DMS153 treated with DMSO at 0.1 percent for 48 hours (cell line): ENCODE measurements at regions not wholly inside any gene's neighbourhood (a gene's known extent, or its start where the extent isn't known, plus 50 kb on each side); places are given as distances from the start of the nearest gene placed in this dataset.
"Not testable (repeated sequence)": the region's sequence is repeated elsewhere in the genome, so short reads cannot be mapped to it uniquely, and the experiment has no call there.

ENCODE experiments used
- DNase-seq: peaks from one replicate; lab custom pipeline; 2025; ENCODE audit not compliant: unreplicated experiment; lab: John Stamatoyannopoulos, UW

DNA sequence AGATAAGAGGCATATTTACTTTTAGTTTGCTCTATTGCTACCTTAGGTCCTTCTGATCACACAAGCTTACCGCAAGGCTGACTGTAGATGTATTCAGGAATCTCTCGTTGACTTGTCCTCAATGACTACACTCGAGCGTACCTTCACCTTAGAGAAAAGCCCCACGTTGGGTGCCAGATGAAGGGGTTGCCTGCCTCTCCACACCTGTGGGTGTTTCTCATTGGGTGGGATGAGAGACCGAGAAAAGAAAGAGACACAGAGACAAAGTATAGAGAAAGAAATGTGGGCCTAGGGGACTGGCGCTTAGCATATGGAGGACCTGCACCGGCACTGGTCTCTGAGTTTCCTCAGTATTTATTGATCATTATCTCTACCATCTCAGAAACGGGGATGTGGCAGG lies 51.8 kb downstream of the ASCL4 start:
- DNase-seq, result no peak

DNA sequence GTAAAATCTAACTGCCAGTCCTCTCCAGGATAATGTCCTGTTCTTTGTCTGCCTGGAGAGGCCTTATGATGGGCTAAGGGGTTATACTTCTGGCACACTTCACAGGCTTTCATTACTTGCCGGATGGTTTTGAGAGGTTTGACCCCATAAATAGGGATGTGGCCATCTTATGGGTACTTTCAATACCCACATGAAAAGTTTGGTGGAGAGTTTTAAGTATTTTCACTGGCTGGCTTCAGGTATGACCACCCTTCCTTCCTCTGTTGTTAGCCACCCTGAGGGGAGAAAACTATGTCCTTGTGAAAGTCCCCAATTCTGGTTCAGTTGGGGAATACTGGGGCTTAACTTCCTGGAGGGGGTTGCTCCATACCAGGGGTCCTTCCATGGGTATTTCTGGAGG lies 54.8 kb downstream of the ASCL4 start:
- DNase-seq, result no peak

DNA sequence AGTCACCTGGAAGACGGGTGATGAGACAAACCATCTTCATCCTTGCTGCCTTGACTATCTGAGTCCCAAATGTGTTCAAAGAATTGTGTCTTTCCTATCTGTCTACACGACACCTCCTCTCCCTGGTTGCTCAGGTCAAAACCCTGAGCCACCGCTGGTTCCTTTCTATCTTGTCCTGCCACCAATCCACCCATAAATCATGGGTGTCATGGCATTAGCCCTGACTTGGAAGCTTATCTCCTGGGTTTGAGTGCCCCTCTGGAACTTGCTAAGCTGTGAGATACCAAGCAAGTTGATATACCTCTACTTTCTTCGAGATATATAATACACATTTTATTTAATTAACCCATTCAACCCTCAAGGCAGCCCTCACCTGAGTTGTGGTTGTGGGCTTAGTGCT lies 57.9 kb downstream of the ASCL4 start:
- DNase-seq, result no peak

DNA sequence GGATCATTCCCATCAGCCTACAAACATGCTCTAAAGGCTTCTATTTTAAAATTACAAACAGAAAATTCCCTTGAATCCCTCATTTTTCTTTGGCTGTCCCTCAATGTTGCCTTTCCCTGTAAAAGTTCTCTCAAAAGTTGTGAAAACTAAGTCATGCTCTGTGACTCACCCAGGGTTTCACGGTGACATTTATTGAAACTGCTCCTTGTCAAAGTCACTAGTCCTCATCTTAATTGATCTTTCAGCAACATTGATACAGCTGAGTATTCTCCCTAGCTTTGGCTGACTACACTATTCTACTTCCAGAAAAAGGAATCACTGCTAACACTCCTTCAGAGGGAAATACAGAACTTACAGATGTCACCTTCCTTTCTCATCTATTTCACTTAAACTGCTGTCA lies 65.7 kb downstream of the ASCL4 start:
- no peak for DNase-seq

DNA sequence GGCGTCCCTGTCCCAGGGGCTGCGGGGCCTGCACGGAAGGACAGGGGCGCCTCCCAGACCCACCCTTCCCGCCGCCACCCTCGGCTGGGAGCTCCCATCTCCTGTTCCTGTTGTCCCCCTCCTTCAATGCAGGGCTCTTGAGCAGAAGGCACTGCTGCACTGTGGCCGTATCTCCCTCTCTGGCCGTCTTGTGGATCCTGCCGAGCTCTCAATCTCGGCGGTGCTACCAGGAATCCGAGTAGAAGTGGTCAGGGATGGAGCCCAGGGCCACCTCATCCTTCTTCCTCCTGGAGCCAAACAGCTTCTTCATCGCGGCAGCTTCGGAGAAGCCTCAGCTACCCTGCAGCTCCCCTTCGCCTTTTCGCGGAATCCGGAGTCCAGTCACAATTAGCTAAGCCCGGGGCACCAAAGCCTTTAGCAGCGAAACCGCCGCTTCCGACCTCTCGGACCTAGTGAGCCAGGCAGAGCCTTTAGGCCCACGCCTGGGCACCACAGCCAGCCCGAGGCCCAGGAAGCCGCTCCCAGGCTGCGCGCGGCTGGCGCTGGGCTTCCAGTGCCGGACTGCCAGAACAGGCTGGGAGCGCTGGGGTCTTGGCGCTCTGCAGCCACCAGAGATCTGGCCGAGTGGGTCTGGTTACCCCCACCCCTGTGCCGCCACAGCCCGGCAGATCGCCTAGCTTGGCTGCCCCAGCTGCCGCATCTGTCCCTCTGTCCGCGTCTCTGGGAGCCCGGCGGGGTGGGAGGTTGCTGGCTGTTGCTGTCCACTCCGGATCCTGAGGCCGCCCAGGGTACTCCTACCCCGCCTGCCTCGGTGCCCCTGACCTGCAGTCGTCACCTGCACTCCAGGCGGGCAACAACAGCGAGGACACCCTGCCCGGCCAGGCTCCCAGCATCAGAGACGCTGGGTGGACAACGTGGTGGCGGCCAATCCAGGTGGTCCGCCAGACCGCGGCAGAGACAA lies 69.1 kb downstream of the ASCL4 start:
- no peak for DNase-seq

DNA sequence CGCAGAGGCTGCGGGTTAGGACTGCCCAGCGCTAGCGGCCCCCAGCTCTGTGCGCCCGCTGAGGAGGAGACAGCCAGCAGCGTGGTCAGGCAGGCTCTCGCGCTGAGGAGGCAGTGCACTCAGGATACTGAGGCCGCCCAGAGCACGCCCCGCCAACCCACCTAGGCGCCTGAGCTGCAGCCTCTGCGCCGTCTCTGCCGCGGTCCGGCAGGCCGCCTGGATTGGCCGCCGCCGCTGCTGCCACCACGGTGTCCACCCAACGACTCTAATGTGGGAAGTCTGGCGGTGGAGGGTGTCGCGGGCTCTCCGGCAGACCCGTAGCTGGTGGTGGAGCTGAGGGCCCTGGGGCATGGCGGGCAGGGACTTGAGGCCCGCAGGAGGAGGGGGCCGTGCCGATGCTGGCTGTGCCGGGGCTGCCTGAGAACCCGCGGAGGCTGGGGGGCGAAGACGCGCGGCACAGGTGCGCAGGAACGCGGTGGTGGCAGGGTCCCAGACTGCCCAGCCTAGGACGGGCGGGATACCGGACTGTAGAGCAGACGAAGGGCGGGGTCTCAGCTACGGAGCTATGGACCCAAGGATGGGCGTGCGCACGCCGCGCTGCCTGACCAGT lies 69.9 kb downstream of the ASCL4 start:
- DNase-seq, result no peak

DNA sequence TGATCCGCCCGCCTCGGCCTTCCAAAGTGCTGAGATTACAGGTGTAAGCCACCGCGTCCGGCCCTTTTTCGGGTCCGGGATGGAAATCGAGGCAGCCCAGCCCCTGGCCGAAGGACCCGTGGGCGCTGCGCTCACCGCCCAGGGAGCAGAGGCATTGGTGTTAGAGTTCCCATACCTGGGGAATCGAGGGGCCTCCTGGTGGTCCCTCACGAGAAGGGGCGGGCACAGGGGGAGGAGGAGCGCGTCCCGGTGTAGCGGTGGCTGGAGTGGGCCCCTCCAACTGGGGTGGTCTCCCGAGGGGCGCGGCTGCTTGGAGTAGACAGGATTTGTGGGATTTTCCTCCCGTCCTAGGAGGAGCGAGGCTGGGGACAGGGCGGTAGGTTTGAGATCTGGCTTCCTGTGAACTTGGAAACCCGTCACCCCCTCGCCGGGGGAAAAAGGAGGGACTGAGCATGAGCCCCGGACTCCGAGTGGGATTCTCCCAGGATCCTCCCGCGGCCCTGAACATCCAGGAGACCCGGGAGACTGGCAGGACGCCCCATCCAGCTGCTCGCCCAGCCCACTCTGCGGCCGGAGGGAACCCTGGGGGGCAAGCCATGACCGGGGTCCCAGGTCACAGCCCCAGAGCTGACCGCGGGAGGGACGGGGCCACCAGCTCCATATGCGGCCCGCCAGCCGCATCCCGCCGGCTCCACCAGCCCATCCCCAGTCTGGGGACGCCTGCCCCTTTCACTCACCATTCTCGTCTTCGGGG lies 70.9 kb downstream of the ASCL4 start:
- DNase-seq, result no peak

DNA sequence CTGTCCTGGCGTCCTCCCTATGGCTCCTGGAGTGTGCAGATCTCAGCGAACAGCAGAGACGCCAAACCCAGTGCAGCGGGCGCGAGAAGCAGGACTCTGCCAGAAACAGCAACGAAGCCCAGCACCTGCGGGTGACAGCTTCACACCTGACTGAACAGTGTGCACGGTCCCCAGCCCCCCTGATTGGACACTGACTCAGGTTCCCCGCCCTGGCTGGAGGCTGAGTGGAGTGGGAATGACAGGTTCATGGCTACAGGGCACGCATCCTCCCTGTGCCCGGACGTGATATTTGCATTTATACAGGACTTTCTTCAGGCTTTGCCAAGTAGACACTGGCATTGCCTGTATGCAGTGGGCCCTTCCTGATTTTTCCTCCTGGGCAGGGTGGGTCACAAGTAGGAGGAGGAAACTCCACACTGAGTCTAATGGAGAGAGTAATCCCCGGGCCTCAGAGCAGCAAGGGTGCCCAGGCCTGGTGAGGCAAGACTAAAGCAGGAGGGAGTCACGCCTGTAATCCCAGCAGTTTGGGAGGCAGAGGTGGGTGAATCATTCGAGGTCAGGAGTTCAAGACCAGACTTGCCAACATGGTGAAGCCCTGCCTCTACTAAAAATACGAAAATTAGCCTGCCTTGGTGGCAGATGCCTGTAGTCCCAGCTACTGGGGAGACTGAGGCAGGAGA lies 71.6 kb downstream of the ASCL4 start:
- DNase-seq, result no peak

DNA sequence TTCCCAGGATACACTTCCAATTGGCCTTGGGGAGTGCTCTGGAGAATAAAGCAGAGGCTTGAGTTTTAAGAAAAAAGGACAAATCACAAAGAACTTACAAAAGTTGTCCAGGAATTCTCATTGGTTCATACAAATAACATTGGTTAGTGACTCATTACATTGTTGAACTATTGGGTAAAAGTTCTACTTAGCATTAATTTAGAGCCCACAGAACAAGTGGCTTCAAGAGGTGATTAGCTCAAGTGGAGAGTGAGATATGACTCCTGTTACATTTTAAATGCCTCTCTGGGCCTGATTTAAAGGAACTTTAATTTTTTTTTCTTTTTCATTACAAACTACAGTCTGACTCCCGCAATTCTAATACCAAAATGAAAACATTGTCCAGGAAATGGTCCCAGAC lies 72.9 kb downstream of the ASCL4 start:
- no peak for DNase-seq

DNA sequence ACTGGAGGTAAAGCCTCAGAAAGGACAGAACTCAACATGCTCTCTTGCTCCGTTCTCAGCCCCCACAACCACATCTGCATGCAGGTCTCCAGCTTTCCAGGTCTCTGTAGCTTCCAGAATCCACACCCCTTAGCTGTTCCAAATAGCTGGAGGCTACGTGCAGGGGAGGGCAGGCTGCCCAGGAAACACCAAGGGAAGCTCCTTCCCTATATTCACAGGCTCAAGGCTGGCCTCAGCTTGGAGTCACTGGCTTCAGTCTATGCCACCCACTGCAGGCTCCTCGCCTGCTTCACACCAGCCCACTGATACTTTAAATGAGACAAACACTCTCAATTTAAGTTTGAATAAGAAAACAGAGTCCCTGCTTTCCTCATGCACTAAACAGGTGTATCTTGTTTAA lies 73.3 kb downstream of the ASCL4 start:
- no peak for DNase-seq

DNA sequence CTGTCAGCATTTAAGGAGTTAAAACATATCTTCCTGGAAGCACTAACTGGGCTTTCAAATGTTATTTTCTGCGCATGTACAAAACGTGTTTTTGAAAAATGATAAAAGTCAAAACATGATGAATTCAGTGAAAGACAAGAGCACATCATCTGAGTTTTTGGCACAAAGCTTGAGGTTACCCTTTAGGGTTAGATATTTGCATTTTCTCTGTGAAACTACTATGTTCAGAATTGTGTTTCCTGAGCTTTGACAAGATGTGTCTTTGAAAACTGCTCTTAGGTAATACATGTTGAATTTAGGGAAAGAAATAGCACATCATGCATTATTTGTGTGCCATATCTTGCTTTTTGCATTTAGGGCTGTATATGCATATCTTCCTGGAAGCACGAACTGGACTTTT lies 79.0 kb downstream of the ASCL4 start:
- DNase-seq, result no peak

DNA sequence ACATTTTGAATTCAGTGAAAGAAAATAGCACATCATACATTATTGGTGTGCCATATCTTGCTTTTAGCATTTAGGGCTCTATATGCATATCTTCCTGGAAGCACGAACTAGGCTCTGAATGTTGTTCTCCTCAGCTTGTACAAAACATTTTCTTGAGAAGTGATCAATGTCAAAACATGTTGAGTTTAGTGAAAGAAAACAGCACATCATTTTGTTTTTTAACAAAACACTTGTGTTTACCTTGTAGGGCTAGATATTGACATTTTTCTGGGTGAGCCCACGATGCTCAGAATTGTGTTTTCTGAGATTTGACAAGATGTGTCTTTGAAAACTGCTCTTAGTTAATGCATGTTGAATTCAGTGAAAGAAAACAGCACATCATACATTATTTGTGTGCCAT lies 81.0 kb downstream of the ASCL4 start:
- DNase-seq, result no peak

DNA sequence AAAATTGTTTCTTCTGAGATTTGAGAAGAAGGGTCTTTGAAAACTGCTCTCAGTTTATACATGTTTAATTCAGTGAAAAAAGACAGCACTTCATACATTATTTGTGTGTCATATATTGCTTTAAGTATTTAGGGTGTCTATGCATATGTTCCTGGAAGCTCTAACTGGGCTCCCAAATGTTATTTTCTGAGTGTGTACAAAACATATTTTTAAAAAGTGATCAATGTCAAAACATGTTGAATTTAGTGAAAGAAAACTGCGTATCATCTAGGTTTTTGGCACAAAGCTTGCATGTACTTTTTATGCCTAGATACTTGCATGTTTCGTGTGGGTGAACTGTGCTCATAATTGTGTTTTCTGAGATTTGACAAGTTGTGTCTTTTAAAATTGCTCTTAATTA lies 81.6 kb downstream of the ASCL4 start:
- no peak for DNase-seq

DNA sequence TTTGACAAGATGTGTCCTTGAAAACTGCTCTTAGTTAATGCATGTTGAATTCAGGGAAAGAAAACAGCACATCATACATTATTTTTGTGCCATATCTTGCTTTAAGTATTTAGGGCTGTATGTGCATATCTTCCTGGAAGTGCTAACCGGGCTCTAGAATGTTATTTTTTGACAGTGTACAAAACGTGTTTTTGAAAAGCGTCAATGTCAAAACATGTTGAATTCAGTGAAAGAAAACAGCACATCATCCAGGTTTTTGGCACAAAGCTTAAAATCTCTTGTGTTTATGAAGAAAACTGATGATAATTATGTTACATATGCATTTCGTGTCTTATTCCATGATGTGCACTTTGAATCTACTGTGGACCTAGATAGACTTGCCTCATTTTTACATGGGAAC lies 82.7 kb downstream of the ASCL4 start:
- no peak for DNase-seq

DNA sequence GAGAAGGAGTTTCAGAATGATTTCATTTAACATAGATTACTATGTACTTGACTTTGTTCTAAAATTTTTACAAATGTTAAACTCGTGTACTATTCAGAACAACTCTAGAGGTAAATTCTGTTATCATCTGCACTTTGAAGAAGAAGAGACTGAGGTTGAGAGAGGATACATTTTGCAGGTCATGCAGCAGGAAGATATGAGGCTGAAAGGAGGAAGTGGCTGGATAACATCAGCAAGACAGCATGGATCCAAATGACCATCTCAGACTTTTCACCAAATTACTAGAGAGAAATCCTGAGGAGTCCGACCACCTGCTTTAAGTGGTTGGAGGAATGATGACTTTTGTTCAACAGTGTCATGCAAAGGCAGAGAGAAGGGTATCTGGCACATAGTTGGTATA lies 84.9 kb downstream of the ASCL4 start:
- DNase-seq, result no peak

DNA sequence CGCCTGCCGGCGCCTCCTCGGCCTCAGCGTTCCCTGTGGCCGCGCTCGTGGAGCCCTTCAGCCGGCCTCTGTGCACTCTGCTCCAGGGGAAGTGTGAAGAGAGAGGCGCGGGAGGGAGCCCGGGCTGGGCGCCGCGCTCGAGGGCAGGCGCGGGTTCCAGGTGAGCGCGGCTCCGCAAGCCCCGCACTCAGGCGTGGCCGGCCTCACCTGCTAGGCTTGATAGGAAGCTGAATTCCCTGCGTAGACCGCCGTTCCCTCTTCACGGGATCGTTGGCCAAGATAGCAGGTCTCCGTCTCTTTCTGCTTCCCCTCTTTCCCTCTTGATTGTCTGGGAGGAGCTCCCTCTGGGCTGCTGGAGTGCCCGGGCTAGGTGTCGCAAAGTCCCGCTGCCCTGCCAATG lies 89.7 kb downstream of the ASCL4 start:
- no peak for DNase-seq

DNA sequence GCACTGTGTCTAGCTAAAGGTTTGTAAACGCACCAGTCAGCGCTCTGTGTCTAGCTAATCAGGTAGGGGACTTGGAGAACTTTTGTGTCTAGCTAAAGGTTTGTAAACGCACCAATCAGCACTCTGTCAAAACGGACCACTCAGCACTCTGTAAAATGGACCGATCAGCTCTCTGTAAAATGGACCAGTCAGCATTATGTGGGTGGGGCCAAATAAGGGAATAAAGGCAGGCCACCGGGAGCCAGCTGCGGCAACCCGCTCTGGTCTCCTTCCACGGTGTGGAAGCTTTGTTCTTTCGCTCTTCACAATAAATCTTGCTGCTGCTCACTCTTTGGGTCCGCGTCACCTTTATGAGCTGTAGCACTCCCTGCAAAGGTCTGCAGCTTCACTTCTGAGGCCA lies 90.2 kb downstream of the ASCL4 start:
- not testable (repeated sequence) for DNase-seq

DNA sequence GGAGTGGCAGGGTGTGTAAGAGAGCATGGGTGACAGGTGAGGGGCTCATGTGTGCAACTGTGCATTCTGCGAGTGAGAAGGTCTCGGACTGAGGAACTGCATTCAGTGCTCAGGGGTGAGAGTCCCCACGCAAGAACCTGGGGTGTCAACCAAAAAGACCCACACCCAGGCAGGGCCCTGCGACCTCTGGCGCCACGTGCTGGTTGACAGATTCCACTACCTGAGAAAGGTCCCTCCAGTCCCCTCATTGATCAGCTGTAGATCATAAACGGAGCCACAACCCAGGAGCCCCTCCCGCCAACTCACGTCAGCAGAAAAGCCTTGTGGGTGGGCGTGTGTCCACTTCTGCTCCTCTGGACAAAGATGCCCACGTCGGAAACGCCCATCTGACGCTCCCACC lies 98.7 kb downstream of the ASCL4 start:
- no peak for DNase-seq

DNA sequence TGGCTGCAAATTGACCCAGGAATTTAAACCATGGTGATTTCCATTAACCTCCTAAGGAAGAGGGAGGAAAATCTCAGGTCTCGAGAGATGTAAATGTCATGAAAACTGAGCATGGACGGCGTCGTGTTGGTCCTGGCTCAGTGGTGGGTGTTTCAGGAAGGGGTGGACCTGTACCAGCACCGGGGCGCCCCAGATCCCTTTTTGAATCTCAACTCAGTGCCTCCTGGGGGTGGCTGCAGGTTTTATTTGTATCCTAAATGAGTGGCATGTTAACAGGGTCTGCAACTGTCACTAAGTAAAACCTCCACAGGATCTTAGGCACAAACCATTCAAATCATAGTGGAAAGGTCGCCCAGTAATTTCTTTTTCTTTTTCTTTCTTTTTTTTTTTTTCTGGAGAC lies 101.3 kb downstream of the ASCL4 start:
- DNase-seq, result no peak

DNA sequence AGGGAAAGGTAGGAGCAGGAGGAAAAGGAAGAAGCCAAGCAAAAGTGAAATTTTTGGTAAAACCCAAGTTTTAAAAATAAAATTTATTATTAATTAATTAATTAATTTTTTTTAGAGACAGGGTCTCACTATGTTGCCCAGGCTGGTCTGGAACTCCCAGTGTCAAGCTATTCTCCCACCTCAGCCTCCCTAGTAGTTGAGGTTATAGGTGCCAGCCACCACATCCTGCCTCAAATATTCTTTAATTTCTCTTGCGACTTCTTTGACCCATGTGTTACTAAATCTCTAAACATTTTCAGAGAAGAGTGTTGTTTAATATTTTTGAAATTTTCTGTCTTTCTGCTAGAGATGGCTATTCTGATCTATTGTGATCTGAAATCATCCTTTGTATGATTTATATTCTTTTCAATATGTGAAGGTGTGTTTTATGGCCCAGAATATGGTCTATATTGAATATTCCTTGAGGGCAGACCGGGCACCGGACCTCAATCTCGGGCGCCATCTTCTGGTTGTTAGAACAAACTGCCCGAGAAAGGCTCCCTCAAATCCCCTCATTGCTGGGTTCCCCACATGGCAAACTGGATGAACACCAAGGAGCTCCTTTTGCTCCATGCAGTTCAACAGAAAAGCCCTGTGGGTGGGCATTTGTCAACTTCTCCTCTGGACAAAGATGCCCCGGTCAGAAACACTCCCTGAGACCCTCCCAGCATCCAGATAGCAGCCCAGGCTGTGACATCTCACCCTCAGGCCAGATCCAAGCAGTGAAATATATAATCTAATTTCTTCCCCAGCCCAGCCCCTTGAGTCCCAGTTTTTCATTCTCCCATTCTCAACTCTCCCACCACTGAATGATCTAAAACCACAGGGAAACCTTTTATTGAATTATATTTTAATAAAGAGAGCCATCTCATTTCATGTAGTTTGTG lies 110.5 kb downstream of the ASCL4 start:
- peak; percentile 33 for DNase-seq
